ENCODE measurements at regions not wholly inside any gene's neighbourhood (a gene's known extent, or its start where the extent isn't known, plus 50 kb on each side); places are given as distances from the start of the nearest gene placed in this dataset.

GRCh38 chr1:57591842-57592241 lies 168.0 kb upstream of the DAB1 start:
- TF ChIP-seq, protein P1, sequence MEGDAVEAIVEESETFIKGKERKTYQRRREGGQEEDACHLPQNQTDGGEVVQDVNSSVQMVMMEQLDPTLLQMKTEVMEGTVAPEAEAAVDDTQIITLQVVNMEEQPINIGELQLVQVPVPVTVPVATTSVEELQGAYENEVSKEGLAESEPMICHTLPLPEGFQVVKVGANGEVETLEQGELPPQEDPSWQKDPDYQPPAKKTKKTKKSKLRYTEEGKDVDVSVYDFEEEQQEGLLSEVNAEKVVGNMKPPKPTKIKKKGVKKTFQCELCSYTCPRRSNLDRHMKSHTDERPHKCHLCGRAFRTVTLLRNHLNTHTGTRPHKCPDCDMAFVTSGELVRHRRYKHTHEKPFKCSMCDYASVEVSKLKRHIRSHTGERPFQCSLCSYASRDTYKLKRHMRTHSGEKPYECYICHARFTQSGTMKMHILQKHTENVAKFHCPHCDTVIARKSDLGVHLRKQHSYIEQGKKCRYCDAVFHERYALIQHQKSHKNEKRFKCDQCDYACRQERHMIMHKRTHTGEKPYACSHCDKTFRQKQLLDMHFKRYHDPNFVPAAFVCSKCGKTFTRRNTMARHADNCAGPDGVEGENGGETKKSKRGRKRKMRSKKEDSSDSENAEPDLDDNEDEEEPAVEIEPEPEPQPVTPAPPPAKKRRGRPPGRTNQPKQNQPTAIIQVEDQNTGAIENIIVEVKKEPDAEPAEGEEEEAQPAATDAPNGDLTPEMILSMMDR (conservative IDR thresholded peaks at IDR 0.05 in 1 of 2, IDR thresholded peaks at IDR 0.05 in 1 of 2; ENCODE audit: extremely low read depth in 1 of 2, insufficient read depth in 1 of 2, low read depth in 1 of 2, low read length in 2 of 2), result no peak
- no peak for TF ChIP-seq EZH2 (IDR thresholded peaks at IDR 0.05; ENCODE audit: borderline replicate concordance, low read length)

Data from mammary epithelial cell (primary cell).